HepG2 (cell line): ENCODE measurements at regions not wholly inside any gene's neighbourhood (a gene's known extent, or its start where the extent isn't known, plus 50 kb on each side); places are given as distances from the start of the nearest gene placed in this dataset.

Experiments used
- ATAC-seq: fragments of 200-7000 bp; cut with Tn5 transposase; 3 replicates; pipeline ENCODE4 v1.9.1; 2020; ENCODE audit warnings: mild to moderate bottlenecking, moderate library complexity
- BruUV-seq: library from RNA; stranded (reverse); fragments of 400-500 nt; replicated peaks from 2 replicates; lab custom pipeline; 2021; lab: Mats Ljungman, UMichigan
- CTCF ChIA-PET: fragments of 300-600 bp; formaldehyde crosslinking; extraction: SDS; loops from one replicate; lab custom pipeline; 2021; ENCODE audit warnings: low total read pairs, inconsistent platforms, low intra/inter-chr PET ratio; lab: Yijun Ruan, JAX
- POLR2A ChIA-PET: fragments of 350-600 bp; sonication (Branson Sonifier 250); formaldehyde crosslinking; loops from one replicate; lab custom pipeline; 2020; ENCODE audit warnings: antibody characterized with exemption, inconsistent platforms; lab: Yijun Ruan, JAX
- DNase-seq: peaks from one replicate; pipeline ENCODE4 v3.0.0-alpha.2; 2015; ENCODE audit warnings: low spot score
- FAIRE-seq: peaks from 3 replicates; lab custom pipeline; 2011; peaks lifted over from hg19 to GRCh38; lab: Jason Lieb, UNC
- H2AFZ ChIP-seq: one replicate; pipeline ENCODE4 v1.6.1; 2011; ENCODE audit warnings: low read length, inconsistent platforms
- H3K27ac ChIP-seq: fragments of 300-600 bp; 3 replicates; pipeline ENCODE4 v1.8.0; 2011; ENCODE audit warnings: mixed run types, mild to moderate bottlenecking, mixed read lengths, low read length, inconsistent platforms; ENCODE audit not compliant: insufficient read depth; ENCODE audit errors: extremely low read length
- H3K27me3 ChIP-seq, 2 experiments: fragments of 200-600 bp in 1 of 2; 2 replicates in 1 of 2; 3 replicates in 1 of 2; pipeline versions ENCODE4 v1.6.0 to v1.8.0; 2011; ENCODE audit warnings: low read length in 2 of 2, mild to moderate bottlenecking in 2 of 2, moderate library complexity in 2 of 2, inconsistent platforms in 1 of 2; ENCODE audit not compliant: insufficient read depth in 2 of 2, control insufficient read depth in 1 of 2
- H3K36me3 ChIP-seq, 2 experiments: fragments of 200-600 bp in 1 of 2; replicated peaks in 1 of 2; 2 replicates in 1 of 2; 3 replicates in 1 of 2; pipeline versions ENCODE4 v1.5.1 to v1.8.0; 2011; ENCODE audit warnings: low read length in 2 of 2, inconsistent platforms in 1 of 2; ENCODE audit not compliant: insufficient read depth in 2 of 2, control insufficient read depth in 1 of 2
- H3K4me1 ChIP-seq: 2 replicates; pipeline ENCODE4 v1.5.1; 2012; ENCODE audit warnings: low read length, inconsistent platforms; ENCODE audit not compliant: insufficient read depth
- H3K4me2 ChIP-seq: 2 replicates; pipeline ENCODE4 v1.6.0; 2011; ENCODE audit warnings: low read depth, low read length, inconsistent platforms
- H3K4me3 ChIP-seq, 3 experiments: fragments of 200-600 bp in 1 of 3; sonication (generic), shearing (Covaris generic) in 1 of 3; replicated peaks in 1 of 3; 2 replicates each; pipeline ENCODE4 v1.5.1; 2011 to 2016; ENCODE audit warnings: low read length in 3 of 3, inconsistent platforms in 2 of 3, low read depth in 2 of 3, mild to moderate bottlenecking in 2 of 3, control low read depth in 1 of 3, mixed read lengths in 1 of 3; ENCODE audit not compliant: insufficient read depth in 1 of 3
- H3K79me2 ChIP-seq: one replicate; pipeline ENCODE4 v1.6.1; 2011; ENCODE audit warnings: low read length, inconsistent platforms; ENCODE audit not compliant: insufficient read depth
- H3K9ac ChIP-seq: 2 replicates; pipeline ENCODE4 v1.6.0; 2011; ENCODE audit warnings: mild to moderate bottlenecking, low read depth, low read length, inconsistent platforms; ENCODE audit not compliant: insufficient read depth
- H3K9me3 ChIP-seq: 2 replicates; pipeline ENCODE4 v1.5.1; 2012; ENCODE audit warnings: mild to moderate bottlenecking, low read length
- H4K20me1 ChIP-seq: 2 replicates; pipeline ENCODE4 v1.6.0; 2011; ENCODE audit warnings: inconsistent platforms, mild to moderate bottlenecking, low read length, moderate library complexity; ENCODE audit not compliant: insufficient read depth
- DR1 ChIP-seq: sonication (generic); formaldehyde crosslinking; IDR thresholded peaks from 2 replicates; pipeline ENCODE4 v1.8.0; 2021; ENCODE audit warnings: mild to moderate bottlenecking, missing genetic modification reagents, inconsistent platforms
- HCFC1 ChIP-seq: fragments of 150-350 bp; IDR thresholded peaks from 2 replicates; pipeline ENCODE4 v1.6.1; 2014; ENCODE audit warnings: low read depth, low read length
- SCMH1 ChIP-seq: sonication (generic); formaldehyde crosslinking; IDR thresholded peaks from 2 replicates; pipeline ENCODE4 v1.9.0; 2021; ENCODE audit warnings: missing genetic modification reagents, mild to moderate bottlenecking, borderline replicate concordance
- ZBTB21 ChIP-seq: sonication (generic); formaldehyde crosslinking; IDR thresholded peaks from 2 replicates; pipeline ENCODE4 v1.4.0; 2020; ENCODE audit warnings: missing genetic modification reagents
- ZNF280D ChIP-seq: sonication (generic); formaldehyde crosslinking; IDR thresholded peaks from 2 replicates; pipeline ENCODE4 v1.5.1; 2020; ENCODE audit warnings: mild to moderate bottlenecking, missing genetic modification reagents
- ZNF431 ChIP-seq: sonication (generic); formaldehyde crosslinking; IDR thresholded peaks from 2 replicates; pipeline ENCODE4 v1.9.0; 2022; ENCODE audit warnings: missing genetic modification reagents, low read depth, mild to moderate bottlenecking, borderline replicate concordance
- WGBS: methylation state at CpG from one replicate; pipeline ENCODE4 v1.1.6; 2017; ENCODE audit warnings: low lambda C conversion rate; 5-methylcytosine and 5-hydroxymethylcytosine counted together
- in situ Hi-C: cut with HindIII; loops from 2 replicates; pipeline ENCODE4 v1.10.0; 2017; ENCODE audit warnings: low pct_unique_long_range_greater_than_20kb; ENCODE audit not compliant: extremely low pct_ligation_motif_present
- intact Hi-C: fragments of 100-400 bp; cut with micrococcal nuclease; formaldehyde crosslinking; loops from one replicate; pipeline ENCODE4 v1.10.0; 2022; ENCODE audit not compliant: unreplicated experiment
- TF ChIP-seq, protein P1 (sequence below): sonication (generic); formaldehyde crosslinking; IDR thresholded peaks from 2 replicates; pipeline ENCODE4 v1.5.1; 2020; ENCODE audit warnings: missing genetic modification reagents, mild to moderate bottlenecking, borderline replicate concordance

GRCh38 chr3:157671656-157672055, 168.4 kb upstream of the VEPH1 start (continued):
- TF ChIP-seq, protein P1, sequence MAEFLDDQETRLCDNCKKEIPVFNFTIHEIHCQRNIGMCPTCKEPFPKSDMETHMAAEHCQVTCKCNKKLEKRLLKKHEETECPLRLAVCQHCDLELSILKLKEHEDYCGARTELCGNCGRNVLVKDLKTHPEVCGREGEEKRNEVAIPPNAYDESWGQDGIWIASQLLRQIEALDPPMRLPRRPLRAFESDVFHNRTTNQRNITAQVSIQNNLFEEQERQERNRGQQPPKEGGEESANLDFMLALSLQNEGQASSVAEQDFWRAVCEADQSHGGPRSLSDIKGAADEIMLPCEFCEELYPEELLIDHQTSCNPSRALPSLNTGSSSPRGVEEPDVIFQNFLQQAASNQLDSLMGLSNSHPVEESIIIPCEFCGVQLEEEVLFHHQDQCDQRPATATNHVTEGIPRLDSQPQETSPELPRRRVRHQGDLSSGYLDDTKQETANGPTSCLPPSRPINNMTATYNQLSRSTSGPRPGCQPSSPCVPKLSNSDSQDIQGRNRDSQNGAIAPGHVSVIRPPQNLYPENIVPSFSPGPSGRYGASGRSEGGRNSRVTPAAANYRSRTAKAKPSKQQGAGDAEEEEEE, result no peak
- TF ChIP-seq ZBTB21 (no peak), DR1 (CRISPR knock-in tag) (no peak), SCMH1 (CRISPR knock-in tag) (no peak), ZNF431 (no peak), ZNF280D (CRISPR knock-in tag) (no peak)

DNA sequence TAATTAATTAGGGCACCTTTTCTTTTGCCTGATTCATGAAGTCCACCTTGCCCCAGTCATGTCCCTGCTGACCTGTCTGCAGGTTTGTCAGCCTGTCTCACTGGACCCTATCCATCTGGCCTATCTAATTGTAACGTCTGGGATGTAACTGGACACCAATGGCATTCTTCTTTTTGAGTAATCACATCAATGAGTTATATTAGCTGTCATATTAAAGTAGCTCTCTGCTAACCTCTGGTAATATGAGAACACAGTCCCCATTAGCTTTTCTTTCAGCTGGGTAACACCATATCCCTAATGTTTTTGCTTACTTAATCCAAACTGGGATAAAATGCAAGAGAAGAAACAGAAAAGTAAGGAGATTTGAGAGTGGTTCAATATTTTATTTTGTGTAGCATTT, 166.2 kb upstream of the VEPH1 start:
- no peaks in the 10 kb centered on the region for H3K36me3 ChIP-seq
- CTCF ChIA-PET, result no interaction called here
- no peaks in the 10 kb centered on the region for H3K79me2 ChIP-seq
- no peak overlapping the region for H2AFZ ChIP-seq
- in situ Hi-C loops, result no loop called here
- WGBS, result 0% methylated on average over 1 of the region's 1 CpG
- H3K27me3 ChIP-seq, result no peaks in the 10 kb centered on the region
- DNase-seq (no peak), FAIRE-seq (no peak), ATAC-seq (no peak)
- no peak overlapping the region for H3K4me2 ChIP-seq
- H3K4me1 ChIP-seq, result no peaks in the 10 kb centered on the region
- no peak overlapping the region for H3K4me3 ChIP-seq
- no peaks in the 10 kb centered on the region for H4K20me1 ChIP-seq
- no peak overlapping the region for H3K9ac ChIP-seq
- BruUV-seq, result no TSS peak
- intact Hi-C loops, result no loop called here
- POLR2A ChIA-PET, result no interaction called here
- no peaks in the 10 kb centered on the region for H3K9me3 ChIP-seq
- no peak for TF ChIP-seq HCFC1
- TF ChIP-seq, all 625 proteins: peak for 0
- no peak overlapping the region for H3K27ac ChIP-seq
